ENCODE measurements at regions not wholly inside any gene's neighbourhood (a gene's known extent, or its start where the extent isn't known, plus 50 kb on each side); places are given as distances from the start of the nearest gene placed in this dataset.

DNA sequence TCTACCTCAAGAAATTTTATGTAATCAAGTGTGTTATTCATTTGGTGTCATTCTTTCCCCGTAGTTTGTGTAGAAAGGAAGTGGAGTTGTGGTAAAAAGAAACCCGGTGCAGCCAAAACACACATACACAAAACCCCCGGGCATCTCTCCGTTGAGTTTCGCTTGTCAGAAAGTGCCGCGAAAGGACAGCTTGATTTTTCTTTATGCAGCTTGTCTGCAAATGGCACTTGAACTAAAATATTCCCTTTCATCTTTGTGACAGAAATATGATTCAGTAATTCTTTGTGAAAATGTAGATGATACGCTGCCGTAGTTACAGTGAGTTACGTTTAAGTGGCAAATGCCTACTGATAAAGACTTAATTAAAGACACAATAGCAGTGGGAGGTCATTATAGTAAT, 268.8 kb upstream of the SPRED2 start:
- no peak for TF ChIP-seq TCF12 (IDR thresholded peaks at IDR 0.05; ENCODE audit: low read depth)
- no peak for TF ChIP-seq EP300 (IDR thresholded peaks at IDR 0.05; ENCODE audit: borderline replicate concordance)
- TF ChIP-seq, protein P1, sequence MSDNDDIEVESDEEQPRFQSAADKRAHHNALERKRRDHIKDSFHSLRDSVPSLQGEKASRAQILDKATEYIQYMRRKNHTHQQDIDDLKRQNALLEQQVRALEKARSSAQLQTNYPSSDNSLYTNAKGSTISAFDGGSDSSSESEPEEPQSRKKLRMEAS (IDR thresholded peaks at IDR 0.05) = no peak
- TF ChIP-seq YY1 (IDR thresholded peaks at IDR 0.05; ENCODE audit: low read depth) = no peak
- no peak for TF ChIP-seq FOXM1 (IDR thresholded peaks at IDR 0.05; ENCODE audit: borderline replicate concordance, low read depth)
- TF ChIP-seq, protein P2, sequence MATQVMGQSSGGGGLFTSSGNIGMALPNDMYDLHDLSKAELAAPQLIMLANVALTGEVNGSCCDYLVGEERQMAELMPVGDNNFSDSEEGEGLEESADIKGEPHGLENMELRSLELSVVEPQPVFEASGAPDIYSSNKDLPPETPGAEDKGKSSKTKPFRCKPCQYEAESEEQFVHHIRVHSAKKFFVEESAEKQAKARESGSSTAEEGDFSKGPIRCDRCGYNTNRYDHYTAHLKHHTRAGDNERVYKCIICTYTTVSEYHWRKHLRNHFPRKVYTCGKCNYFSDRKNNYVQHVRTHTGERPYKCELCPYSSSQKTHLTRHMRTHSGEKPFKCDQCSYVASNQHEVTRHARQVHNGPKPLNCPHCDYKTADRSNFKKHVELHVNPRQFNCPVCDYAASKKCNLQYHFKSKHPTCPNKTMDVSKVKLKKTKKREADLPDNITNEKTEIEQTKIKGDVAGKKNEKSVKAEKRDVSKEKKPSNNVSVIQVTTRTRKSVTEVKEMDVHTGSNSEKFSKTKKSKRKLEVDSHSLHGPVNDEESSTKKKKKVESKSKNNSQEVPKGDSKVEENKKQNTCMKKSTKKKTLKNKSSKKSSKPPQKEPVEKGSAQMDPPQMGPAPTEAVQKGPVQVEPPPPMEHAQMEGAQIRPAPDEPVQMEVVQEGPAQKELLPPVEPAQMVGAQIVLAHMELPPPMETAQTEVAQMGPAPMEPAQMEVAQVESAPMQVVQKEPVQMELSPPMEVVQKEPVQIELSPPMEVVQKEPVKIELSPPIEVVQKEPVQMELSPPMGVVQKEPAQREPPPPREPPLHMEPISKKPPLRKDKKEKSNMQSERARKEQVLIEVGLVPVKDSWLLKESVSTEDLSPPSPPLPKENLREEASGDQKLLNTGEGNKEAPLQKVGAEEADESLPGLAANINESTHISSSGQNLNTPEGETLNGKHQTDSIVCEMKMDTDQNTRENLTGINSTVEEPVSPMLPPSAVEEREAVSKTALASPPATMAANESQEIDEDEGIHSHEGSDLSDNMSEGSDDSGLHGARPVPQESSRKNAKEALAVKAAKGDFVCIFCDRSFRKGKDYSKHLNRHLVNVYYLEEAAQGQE (IDR thresholded peaks at IDR 0.05; ENCODE audit: low read depth) = no peak
